K562 (cell line): ENCODE measurements at regions not wholly inside any gene's neighbourhood (a gene's known extent, or its start where the extent isn't known, plus 50 kb on each side); places are given as distances from the start of the nearest gene placed in this dataset.

Experiments
- ATAC-seq: fragments of 200-7000 bp; cut with Tn5 transposase; 3 replicates; pipeline ENCODE4 v1.9.1; 2020; ENCODE audit warnings: moderate library complexity
- BruUV-seq: library from RNA; stranded (reverse); fragments of 400-500 nt; replicated peaks from 2 replicates; lab custom pipeline; 2021; lab: Mats Ljungman, UMichigan
- CTCF ChIA-PET: fragments of 300-600 bp; formaldehyde crosslinking; extraction: SDS; loops from one replicate; lab custom pipeline; 2021; ENCODE audit warnings: low intra/inter-chr PET ratio; lab: Yijun Ruan, JAX
- POLR2A ChIA-PET: fragments of 300-600, 350-650 bp; sonication (Branson Sonifier 250); formaldehyde crosslinking; extraction: SDS; loops from one replicate; lab custom pipeline; 2021; ENCODE audit warnings: antibody characterized with exemption, inconsistent platforms; lab: Yijun Ruan, JAX
- DNase-seq, 4 experiments: peaks; one replicate each; pipeline versions ENCODE4 v3.0.0 to v3.0.0-alpha.2; 2011 to 2018; ENCODE audit warnings: low spot score in 3 of 4, mixed read lengths in 3 of 4; ENCODE audit errors: extremely low read depth in 1 of 4
- FAIRE-seq: peaks from 2 replicates; lab custom pipeline; 2011; peaks lifted over from hg19 to GRCh38; lab: Jason Lieb, UNC
- H2AFZ ChIP-seq: 2 replicates; pipeline ENCODE4 v1.6.0; 2011; ENCODE audit warnings: low read depth, low read length, control low read depth, inconsistent platforms
- H3K27ac ChIP-seq: fragments of 200-600 bp; 3 replicates; pipeline ENCODE4 v1.8.0; 2011; ENCODE audit warnings: low read depth, mild to moderate bottlenecking, control low read depth, inconsistent platforms, low read length, moderate library complexity, mixed read lengths; ENCODE audit errors: extremely low read depth
- H3K27me3 ChIP-seq, 2 experiments: fragments of 300-600 bp in 1 of 2; 2 replicates in 1 of 2; 3 replicates in 1 of 2; pipeline versions ENCODE4 v1.6.0 to v1.8.0; 2011; ENCODE audit warnings: inconsistent platforms in 2 of 2, low read length in 2 of 2, mild to moderate bottlenecking in 1 of 2, mixed read lengths in 1 of 2, moderate library complexity in 1 of 2; ENCODE audit not compliant: control insufficient read depth in 2 of 2, insufficient read depth in 2 of 2
- H3K36me3 ChIP-seq: fragments of 300-600 bp; 3 replicates; pipeline ENCODE4 v1.8.0; 2011; ENCODE audit warnings: mild to moderate bottlenecking, low read length, inconsistent platforms; ENCODE audit not compliant: control insufficient read depth, insufficient read depth
- H3K4me1 ChIP-seq, 2 experiments: fragments of 200-600 bp in 1 of 2; replicated peaks in 1 of 2; 2 replicates in 1 of 2; 3 replicates in 1 of 2; pipeline versions ENCODE4 v1.5.1 to v1.8.0; 2011; ENCODE audit warnings: inconsistent platforms in 2 of 2, low read length in 2 of 2, mild to moderate bottlenecking in 1 of 2, mixed read lengths in 1 of 2, moderate library complexity in 1 of 2; ENCODE audit not compliant: control insufficient read depth in 2 of 2, insufficient read depth in 2 of 2
- H3K4me2 ChIP-seq: 2 replicates; pipeline ENCODE4 v1.6.1; 2011; ENCODE audit warnings: low read length, control low read depth, inconsistent platforms, mixed read lengths; ENCODE audit not compliant: insufficient read depth
- H3K4me3 ChIP-seq: fragments of 200-600 bp; sonication (generic), shearing (Covaris generic); 2 replicates; pipeline ENCODE4 v1.5.1; 2016; ENCODE audit warnings: control low read depth, inconsistent platforms
- H3K79me2 ChIP-seq: fragments of 200-600 bp; 3 replicates; pipeline ENCODE4 v1.8.0; 2011; ENCODE audit warnings: low read length, inconsistent platforms; ENCODE audit not compliant: control insufficient read depth, insufficient read depth
- H3K9ac ChIP-seq, 2 experiments: 2 replicates each; pipeline versions ENCODE4 v1.6.0 to v1.6.1; 2011; ENCODE audit warnings: low read depth in 2 of 2, low read length in 2 of 2, control low read depth in 1 of 2, inconsistent platforms in 1 of 2, mild to moderate bottlenecking in 1 of 2, mixed read lengths in 1 of 2; ENCODE audit not compliant: insufficient read depth in 1 of 2
- H3K9me1 ChIP-seq: one replicate; pipeline ENCODE4 v1.6.0; 2011; ENCODE audit warnings: inconsistent platforms, mild to moderate bottlenecking, low read length, moderate library complexity; ENCODE audit not compliant: control insufficient read depth, insufficient read depth
- H3K9me3 ChIP-seq: replicated peaks from 2 replicates; pipeline ENCODE4 v1.5.1; 2011; ENCODE audit warnings: low read depth, low read length, inconsistent platforms; ENCODE audit not compliant: control insufficient read depth, insufficient read depth
- H4K20me1 ChIP-seq: replicated peaks from 2 replicates; pipeline ENCODE4 v1.6.1; 2011; ENCODE audit warnings: low read length, inconsistent platforms, mixed read lengths; ENCODE audit not compliant: control insufficient read depth, insufficient read depth
- EZH2 ChIP-seq: IDR thresholded peaks from 2 replicates; pipeline ENCODE4 v1.6.1; 2012; ENCODE audit warnings: low read depth, mild to moderate bottlenecking, inconsistent platforms, low read length, borderline replicate concordance
- GABPB2 ChIP-seq: fragments of 250-450 bp; sonication (Bioruptor Pico); conservative IDR thresholded peaks from 2 replicates; pipeline ENCODE4 v1.5.1; 2021; ENCODE audit warnings: mild to moderate bottlenecking
- JUND ChIP-seq, 2 experiments: IDR thresholded peaks; 2 replicates in 1 of 2; 3 replicates in 1 of 2; pipeline ENCODE4 v1.6.1; 2011; ENCODE audit warnings: borderline replicate concordance in 2 of 2, low read depth in 2 of 2, low read length in 2 of 2, improper control_type of control experiment in 1 of 2, missing biosample characterization in 1 of 2, missing genetic modification characterization in 1 of 2, missing genetic modification reagents in 1 of 2
- NKRF ChIP-seq: fragments of 450-650 bp; IDR thresholded peaks from 2 replicates; pipeline ENCODE4 v1.6.1; 2016; ENCODE audit warnings: borderline replicate concordance
- WGBS: fragments of 100-300 bp; shearing (Covaris generic); methylation state at CpG from one replicate; pipeline ENCODE4 v1.1.6; 2016; ENCODE audit warnings: low coverage, mixed read lengths; ENCODE audit not compliant: insufficient coverage; ENCODE audit errors: missing lambda C conversion rate; 5-methylcytosine and 5-hydroxymethylcytosine counted together
- in situ Hi-C: fragments of 300-500 bp; cut with MboI; formaldehyde crosslinking; loops from 4 replicates; pipeline ENCODE4 v1.15.0; 2018; ENCODE audit warnings: inconsistent platforms, mixed read lengths
- intact Hi-C: fragments of 100-400 bp; cut with micrococcal nuclease; formaldehyde crosslinking; loops from 2 replicates; pipeline ENCODE4 v1.14.2; 2022

GRCh38 chr3:68057637-68058320, 403.4 kb upstream of the SUCLG2 start:
- Histone ChIP-seq H3K4me3 (no peak overlapping the region), H3K9me1 (no peaks in the 10 kb centered on the region), H3K79me2 (no peaks in the 10 kb centered on the region), H3K4me2 (no peak overlapping the region), H3K9ac (no peak overlapping the region), H3K9me3 (no peaks in the 10 kb centered on the region), H3K27me3 (no peaks in the 10 kb centered on the region), H3K4me1 (no peaks in the 10 kb centered on the region), H2AFZ (no peak overlapping the region), H3K27ac (no peak overlapping the region), H3K36me3 (no peaks in the 10 kb centered on the region), H4K20me1 (no peaks in the 10 kb centered on the region)
- DNase-seq, result no peak
- no peak for FAIRE-seq
- no peak for TF ChIP-seq GABPB2 (CRISPR knock-in tag)
- TF ChIP-seq JUND (IDR thresholded peaks at IDR 0.05; ENCODE audit: borderline replicate concordance, low read depth, low read length), result no peak
- TF ChIP-seq JUND (tag; IDR thresholded peaks at IDR 0.05; ENCODE audit: borderline replicate concordance, low read depth, low read length), result no peak
- no peak for TF ChIP-seq EZH2
- no peak for TF ChIP-seq NKRF
- ChIA-PET CTCF (no interaction called here), POLR2A (interaction anchor here (0.6 kb wide), 1 partner anchor 125 kb away, joined by 3 read pairs; no protein-coding TSS in a partner anchor)
- no TSS peak for BruUV-seq
- in situ Hi-C loops (no loop called here), intact Hi-C loops (no loop called here)
- 0% methylated on average over 2 of the region's 2 CpGs for WGBS
- no peak for ATAC-seq
